Peyer's patch (tissue), 4 donors: ENCODE measurements at regions not wholly inside any gene's neighbourhood (a gene's known extent, or its start where the extent isn't known, plus 50 kb on each side); places are given as distances from the start of the nearest gene placed in this dataset.

ENCODE experiments used
- POLR2A ChIP-seq, 2 donors: fragments of 450-650 bp; IDR thresholded peaks; one replicate each; pipeline ENCODE4 v1.5.1; 2017; ENCODE audit warnings: antibody characterized with exemption in 2 of 2, mild to moderate bottlenecking in 2 of 2, moderate library complexity in 2 of 2
- TF ChIP-seq, protein P1 (sequence below), 6 experiments: fragments of 450-650 bp in 4 of 6; fragments of 200-600 bp in 2 of 6; sonication (generic) in 1 of 6; IDR thresholded peaks; one replicate each; pipeline ENCODE4 v1.5.1; 2017 to 2019; ENCODE audit warnings: antibody characterized with exemption in 6 of 6, mild to moderate bottlenecking in 3 of 6, moderate library complexity in 1 of 6

- TF ChIP-seq POLR2A (IDR thresholded peaks at IDR 0.05) = no peak
- TF ChIP-seq, protein P1, sequence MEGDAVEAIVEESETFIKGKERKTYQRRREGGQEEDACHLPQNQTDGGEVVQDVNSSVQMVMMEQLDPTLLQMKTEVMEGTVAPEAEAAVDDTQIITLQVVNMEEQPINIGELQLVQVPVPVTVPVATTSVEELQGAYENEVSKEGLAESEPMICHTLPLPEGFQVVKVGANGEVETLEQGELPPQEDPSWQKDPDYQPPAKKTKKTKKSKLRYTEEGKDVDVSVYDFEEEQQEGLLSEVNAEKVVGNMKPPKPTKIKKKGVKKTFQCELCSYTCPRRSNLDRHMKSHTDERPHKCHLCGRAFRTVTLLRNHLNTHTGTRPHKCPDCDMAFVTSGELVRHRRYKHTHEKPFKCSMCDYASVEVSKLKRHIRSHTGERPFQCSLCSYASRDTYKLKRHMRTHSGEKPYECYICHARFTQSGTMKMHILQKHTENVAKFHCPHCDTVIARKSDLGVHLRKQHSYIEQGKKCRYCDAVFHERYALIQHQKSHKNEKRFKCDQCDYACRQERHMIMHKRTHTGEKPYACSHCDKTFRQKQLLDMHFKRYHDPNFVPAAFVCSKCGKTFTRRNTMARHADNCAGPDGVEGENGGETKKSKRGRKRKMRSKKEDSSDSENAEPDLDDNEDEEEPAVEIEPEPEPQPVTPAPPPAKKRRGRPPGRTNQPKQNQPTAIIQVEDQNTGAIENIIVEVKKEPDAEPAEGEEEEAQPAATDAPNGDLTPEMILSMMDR (IDR thresholded peaks at IDR 0.05) = no peak
These were observed 261.7 kb upstream of the PAPPA start for GRCh38 chr9:115891929-115892328.
